Heart left ventricle (tissue), 13 donors: ENCODE measurements at regions not wholly inside any gene's neighbourhood (a gene's known extent, or its start where the extent isn't known, plus 50 kb on each side); places are given as distances from the start of the nearest gene placed in this dataset.

Experiments used
- CTCF ChIP-seq, 12 donors: fragments of 200-600 bp; sonication (generic) in 4 of 12; IDR thresholded peaks; one replicate each; pipeline versions ENCODE4 v1.5.0 to v1.8.0; 2018 to 2022; ENCODE audit warnings: antibody characterized with exemption in 12 of 12, mild to moderate bottlenecking in 5 of 12
- POLR2A ChIP-seq, 2 donors: fragments of 450-650 bp; IDR thresholded peaks; one replicate each; pipeline ENCODE4 v1.6.1; 2017; ENCODE audit warnings: antibody characterized with exemption in 2 of 2, mild to moderate bottlenecking in 2 of 2, moderate library complexity in 2 of 2
- donor health status: ischemic (EF 13 %, LVEDD 7.1; RV severe dilation, severe dysfunction).
- donor health status: DM: no; HTN: yes; CAD: no.
- donor health status: DM: no; HTN: no; CAD: no.
- donor health status: ischemic (EF 25% LVEDD 6.9; RV normal size, moderate dysfunction).
- donor health status: ischemic (EF 25% LVEDD 5.7; RV mildly dilated, moderate dysfunction).
- donor health status: ischemic (EF 35%, LVEDD 5.7; RV mildly dilated, moderate dysfunction).
- donor health status: nonischemic (EF 11% LVEDD 7.7; RV severe dilation, severe dysfunction).
- donor health status: DM: yes; HTN: yes; CAD: no.
- donor health status: PGD.
- donor health status: ischemic (EF 29% LVEDD 5.4; RV normal size, mild dysfunction).
- donor health status: nonischemic (EF 23%, LVEDD 6.1; RV moderate dilation, normal function).

- TF ChIP-seq CTCF (IDR thresholded peaks at IDR 0.05) (no peak), POLR2A (IDR thresholded peaks at IDR 0.05) (no peak)
These were observed 64.3 kb upstream of the MAP4K3 start for GRCh38 chr2:39501412-39501811.
